A673 (cell line): ENCODE measurements at regions not wholly inside any gene's neighbourhood (a gene's known extent, or its start where the extent isn't known, plus 50 kb on each side); places are given as distances from the start of the nearest gene placed in this dataset.

ENCODE experiments used
- CTCF ChIP-seq: fragments of 300-800, 200-600 bp; sonication (generic); conservative IDR thresholded peaks from 2 replicates; pipeline ENCODE4 v1.5.1; 2017; ENCODE audit warnings: low read depth, mild to moderate bottlenecking, antibody characterized with exemption, low read length, moderate library complexity, mixed read lengths
- EZH2 ChIP-seq: fragments of 200-600 bp; sonication (generic); IDR thresholded peaks from 2 replicates; pipeline ENCODE4 v1.6.1; 2017; ENCODE audit warnings: borderline replicate concordance, low read depth, mild to moderate bottlenecking, mixed read lengths, antibody characterized with exemption, low read length; ENCODE audit not compliant: poor library complexity, severe bottlenecking

GRCh38 chr2:122627388-122627787 lies 871.9 kb downstream of the TSN start:
- TF ChIP-seq CTCF (no peak), EZH2 (no peak)
